Activated naive CD8-positive, alpha-beta T cell treated with anti-CD3 and anti-CD28 coated beads, Interleukin-2, amount 50 U/mL, for 24 hours (primary cell): ENCODE measurements at regions not wholly inside any gene's neighbourhood (a gene's known extent, or its start where the extent isn't known, plus 50 kb on each side); places are given as distances from the start of the nearest gene placed in this dataset.

Experiments used
- ATAC-seq: fragments of 150-1000 bp; cut with Tn5 transposase; one replicate; pipeline ENCODE4 v1.10.0; 2021
- DNase-seq: peaks from one replicate; pipeline ENCODE4 v3.0.0; 2021
- H3K27ac Mint-ChIP-seq: one replicate; pipeline ENCODE4 v1.8.0; 2021; ENCODE audit warnings: mild to moderate bottlenecking, mixed read lengths
- H3K27me3 Mint-ChIP-seq: one replicate; pipeline ENCODE4 v1.8.0; 2021; ENCODE audit warnings: mixed read lengths
- H3K36me3 Mint-ChIP-seq: one replicate; pipeline ENCODE4 v1.8.0; 2021; ENCODE audit warnings: low read depth, mixed read lengths
- H3K4me1 Mint-ChIP-seq: one replicate; pipeline ENCODE4 v1.8.0; 2021; ENCODE audit warnings: mixed read lengths
- H3K4me3 Mint-ChIP-seq: one replicate; pipeline ENCODE4 v1.8.0; 2021; ENCODE audit warnings: mild to moderate bottlenecking, moderate library complexity, mixed read lengths
- H3K9me3 Mint-ChIP-seq: one replicate; pipeline ENCODE4 v1.8.0; 2021; ENCODE audit warnings: mixed read lengths

GRCh38 chr13:58619396-58620113 lies 988.0 kb downstream of the PCDH17 start:
- Mint-ChIP-seq H3K4me3 (no peak overlapping the region), H3K4me1 (no peaks in the 10 kb centered on the region), H3K27me3 (no peaks in the 10 kb centered on the region), H3K27ac (no peak overlapping the region), H3K9me3 (no peaks in the 10 kb centered on the region), H3K36me3 (no peaks in the 10 kb centered on the region)
- DNase-seq: no peak
- no peak for ATAC-seq

- no peak overlapping the region for H3K4me3 Mint-ChIP-seq
- no peak overlapping the region for H3K27ac Mint-ChIP-seq
- DNase-seq: no peak
- H3K27me3 Mint-ChIP-seq: no peaks in the 10 kb centered on the region
- H3K4me1 Mint-ChIP-seq: no peaks in the 10 kb centered on the region
- no peaks in the 10 kb centered on the region for H3K36me3 Mint-ChIP-seq
- no peaks in the 10 kb centered on the region for H3K9me3 Mint-ChIP-seq
- ATAC-seq: no peak
Observed at GRCh38 chr13:58620176-58620575, 988.6 kb downstream of the PCDH17 start.

DNA sequence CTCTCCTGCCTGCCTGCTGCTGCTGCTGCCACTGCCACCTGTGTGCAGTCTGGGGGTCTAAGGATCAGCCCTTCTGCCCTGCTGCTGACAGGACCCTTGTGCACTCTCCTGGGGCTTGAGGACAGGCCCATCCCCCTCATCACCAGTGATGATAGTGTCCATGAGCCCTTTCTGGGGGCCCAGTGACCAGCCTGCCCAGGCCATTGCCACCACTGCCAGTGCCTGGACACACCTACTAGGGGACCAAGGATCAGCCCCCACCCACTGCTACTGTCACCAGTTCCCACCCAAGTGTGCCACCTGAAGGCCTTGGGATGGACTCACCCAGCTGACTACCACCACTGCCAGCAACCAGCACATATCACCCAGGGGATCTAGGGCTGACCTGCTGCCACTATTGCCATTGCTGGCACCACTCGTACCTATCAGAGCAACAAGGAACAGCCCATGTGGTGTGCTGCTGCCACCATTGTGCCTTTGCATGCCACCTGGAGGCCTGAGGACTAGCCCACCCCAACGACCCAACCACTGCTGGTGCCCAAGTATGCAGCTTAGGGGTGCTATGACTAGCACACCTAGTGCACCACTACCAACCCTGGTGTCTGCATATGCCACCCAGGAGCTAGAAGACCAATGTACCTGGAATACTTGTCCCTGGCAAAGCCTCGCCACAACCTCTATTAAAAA lies 994.3 kb downstream of the PCDH17 start:
- H3K36me3 Mint-ChIP-seq: no peaks in the 10 kb centered on the region
- peaks cover 6% of the 10 kb centered on the region for H3K9me3 Mint-ChIP-seq
- ATAC-seq: no peak
- no peak overlapping the region for H3K27ac Mint-ChIP-seq
- no peak overlapping the region for H3K4me3 Mint-ChIP-seq
- DNase-seq: no peak
- no peaks in the 10 kb centered on the region for H3K4me1 Mint-ChIP-seq
- no peaks in the 10 kb centered on the region for H3K27me3 Mint-ChIP-seq

GRCh38 chr13:58630794-58631193 lies 999.2 kb downstream of the PCDH17 start:
- H3K36me3 Mint-ChIP-seq: no peaks in the 10 kb centered on the region
- no peak for ATAC-seq
- DNase-seq: no peak

GRCh38 chr13:58633226-58633625 lies 1001.7 kb downstream of the PCDH17 start:
- peaks cover 6% of the 10 kb centered on the region for H3K9me3 Mint-ChIP-seq
- no peak overlapping the region for H3K27ac Mint-ChIP-seq
- no peaks in the 10 kb centered on the region for H3K36me3 Mint-ChIP-seq
- no peaks in the 10 kb centered on the region for H3K27me3 Mint-ChIP-seq
- ATAC-seq (no peak), DNase-seq (no peak)
- no peak overlapping the region for H3K4me3 Mint-ChIP-seq
- no peaks in the 10 kb centered on the region for H3K4me1 Mint-ChIP-seq

More at GRCh38 chr13:58630794-58631193, 999.2 kb downstream of the PCDH17 start:
- Mint-ChIP-seq H3K9me3 (peaks cover 6% of the 10 kb centered on the region), H3K27me3 (no peaks in the 10 kb centered on the region), H3K4me1 (no peaks in the 10 kb centered on the region), H3K27ac (no peak overlapping the region), H3K4me3 (no peak overlapping the region)

- no peak for DNase-seq
- Mint-ChIP-seq H3K36me3 (no peaks in the 10 kb centered on the region), H3K4me1 (no peaks in the 10 kb centered on the region), H3K4me3 (no peak overlapping the region), H3K9me3 (peaks cover 3% of the 10 kb centered on the region), H3K27ac (no peak overlapping the region), H3K27me3 (no peaks in the 10 kb centered on the region)
- ATAC-seq: no peak
Observed at GRCh38 chr13:58655086-58655485, 1023.5 kb downstream of the PCDH17 start.

DNA sequence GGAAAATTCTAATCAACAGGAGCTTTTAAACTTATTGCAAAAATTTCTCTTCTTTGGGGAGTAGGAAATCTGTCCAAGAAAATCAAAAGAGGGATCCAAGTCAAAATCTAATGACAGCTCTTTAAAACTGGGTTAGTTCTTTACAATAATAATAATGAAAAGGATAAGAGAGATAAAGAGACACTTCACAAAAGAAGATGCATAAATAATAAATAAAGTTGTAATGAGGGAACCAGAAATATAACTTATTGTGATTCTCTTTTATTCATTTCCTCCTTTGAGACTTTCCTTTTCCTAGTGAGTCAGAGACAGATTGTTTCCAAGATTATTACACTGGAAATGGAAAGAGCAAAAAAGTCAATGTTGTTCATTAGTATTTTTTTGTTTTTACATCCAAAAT lies 1029.3 kb downstream of the PCDH17 start:
- Mint-ChIP-seq H3K27ac (no peak overlapping the region), H3K36me3 (no peaks in the 10 kb centered on the region), H3K4me3 (no peak overlapping the region), H3K9me3 (peaks cover 9% of the 10 kb centered on the region), H3K4me1 (no peaks in the 10 kb centered on the region), H3K27me3 (no peaks in the 10 kb centered on the region)
- DNase-seq (no peak), ATAC-seq (no peak)

- H3K4me1 Mint-ChIP-seq: no peaks in the 10 kb centered on the region
- no peaks in the 10 kb centered on the region for H3K36me3 Mint-ChIP-seq
- ATAC-seq (no peak), DNase-seq (no peak)
- no peak overlapping the region for H3K4me3 Mint-ChIP-seq
- peaks cover 6% of the 10 kb centered on the region for H3K9me3 Mint-ChIP-seq
- no peaks in the 10 kb centered on the region for H3K27me3 Mint-ChIP-seq
- H3K27ac Mint-ChIP-seq: no peak overlapping the region
Observed at GRCh38 chr13:58666331-58666730, 1034.8 kb downstream of the PCDH17 start.

GRCh38 chr13:58667096-58667495 lies 1035.6 kb downstream of the PCDH17 start:
- Mint-ChIP-seq H3K9me3 (peaks cover 6% of the 10 kb centered on the region), H3K27me3 (no peaks in the 10 kb centered on the region), H3K27ac (no peak overlapping the region), H3K4me1 (no peaks in the 10 kb centered on the region), H3K4me3 (no peak overlapping the region), H3K36me3 (no peaks in the 10 kb centered on the region)
- ATAC-seq (no peak), DNase-seq (no peak)

DNA sequence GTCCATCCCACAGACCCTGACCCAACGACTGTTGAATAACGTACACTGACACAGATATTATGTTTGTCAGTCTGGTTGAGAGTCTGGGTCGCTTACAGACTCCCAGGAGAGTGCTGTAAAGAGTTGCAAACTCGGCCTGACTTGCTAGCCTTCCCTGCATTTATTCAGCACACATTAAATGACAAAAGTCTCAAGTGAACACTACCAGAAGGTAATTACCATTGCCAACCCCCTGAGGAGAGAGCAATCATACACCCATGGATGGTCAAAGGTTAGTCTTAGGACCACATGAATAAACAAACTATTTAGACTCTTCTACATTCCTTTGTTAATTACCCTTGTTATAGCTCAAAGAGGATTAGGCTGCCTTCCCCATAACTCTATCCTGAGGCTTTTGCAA lies 1048.6 kb downstream of the PCDH17 start:
- no peaks in the 10 kb centered on the region for H3K4me1 Mint-ChIP-seq
- no peak overlapping the region for H3K27ac Mint-ChIP-seq
- H3K4me3 Mint-ChIP-seq: no peak overlapping the region
- peaks cover 3% of the 10 kb centered on the region for H3K9me3 Mint-ChIP-seq
- DNase-seq (no peak), ATAC-seq (no peak)
- H3K36me3 Mint-ChIP-seq: no peaks in the 10 kb centered on the region
- no peaks in the 10 kb centered on the region for H3K27me3 Mint-ChIP-seq

DNA sequence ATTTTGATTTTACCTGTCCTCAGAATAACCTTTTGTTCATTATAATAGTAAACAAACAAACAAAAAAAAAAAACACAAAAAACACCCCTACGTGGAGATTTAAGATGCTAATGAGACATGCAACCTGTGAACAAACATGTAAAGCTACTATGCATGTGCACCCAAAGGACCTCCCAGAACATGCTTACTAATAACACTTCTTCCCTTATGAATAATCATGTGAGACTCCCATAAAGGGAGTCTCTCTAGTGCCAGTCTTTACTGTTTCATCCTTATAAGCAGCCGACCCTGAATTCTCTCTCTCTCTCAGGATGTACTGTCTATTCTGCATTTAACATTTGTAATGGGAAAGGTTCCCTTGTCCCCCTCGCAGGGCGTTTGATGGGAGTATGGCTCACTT lies 1051.1 kb downstream of the PCDH17 start:
- H3K36me3 Mint-ChIP-seq: no peaks in the 10 kb centered on the region
- ATAC-seq: no peak
- no peaks in the 10 kb centered on the region for H3K4me1 Mint-ChIP-seq
- no peak for DNase-seq
- H3K4me3 Mint-ChIP-seq: no peak overlapping the region
- peaks cover 10% of the 10 kb centered on the region for H3K9me3 Mint-ChIP-seq
- no peaks in the 10 kb centered on the region for H3K27me3 Mint-ChIP-seq
- no peak overlapping the region for H3K27ac Mint-ChIP-seq

DNA sequence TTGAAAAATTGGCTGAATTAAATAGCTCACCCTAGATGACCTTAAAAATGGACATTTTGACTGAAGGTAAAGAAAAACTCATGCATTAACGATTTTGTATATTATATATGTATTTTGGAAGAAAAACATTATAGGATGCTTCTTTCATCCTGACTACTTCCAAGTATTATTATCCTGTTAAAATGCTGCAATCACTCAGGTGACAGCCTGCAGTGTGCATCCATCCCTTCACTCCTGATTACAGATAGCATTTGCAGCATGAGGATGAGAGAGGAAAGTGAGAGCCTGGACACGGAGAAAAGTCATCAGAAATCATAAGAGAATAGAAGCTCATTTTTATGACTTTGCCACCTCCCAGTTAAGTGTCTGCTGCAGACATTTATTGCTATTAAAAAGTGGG lies 1055.6 kb downstream of the PCDH17 start:
- Mint-ChIP-seq H3K9me3 (peaks cover 22% of the 10 kb centered on the region), H3K27me3 (no peaks in the 10 kb centered on the region), H3K4me3 (no peak overlapping the region), H3K4me1 (no peaks in the 10 kb centered on the region), H3K27ac (no peak overlapping the region), H3K36me3 (no peaks in the 10 kb centered on the region)
- no peak for ATAC-seq
- no peak for DNase-seq

GRCh38 chr13:58698531-58698930 lies 1067.0 kb downstream of the PCDH17 start:
- H3K36me3 Mint-ChIP-seq: no peaks in the 10 kb centered on the region
- H3K4me1 Mint-ChIP-seq: no peaks in the 10 kb centered on the region
- ATAC-seq (no peak), DNase-seq (no peak)
- no peak overlapping the region for H3K4me3 Mint-ChIP-seq
- no peaks in the 10 kb centered on the region for H3K27me3 Mint-ChIP-seq
- H3K9me3 Mint-ChIP-seq: peaks cover 16% of the 10 kb centered on the region
- no peak overlapping the region for H3K27ac Mint-ChIP-seq

GRCh38 chr13:58704953-58705352 lies 1073.4 kb downstream of the PCDH17 start:
- H3K9me3 Mint-ChIP-seq: peaks cover 19% of the 10 kb centered on the region
- no peaks in the 10 kb centered on the region for H3K4me1 Mint-ChIP-seq
- H3K36me3 Mint-ChIP-seq: no peaks in the 10 kb centered on the region
- no peak overlapping the region for H3K4me3 Mint-ChIP-seq
- no peak overlapping the region for H3K27ac Mint-ChIP-seq
- DNase-seq: no peak
- no peaks in the 10 kb centered on the region for H3K27me3 Mint-ChIP-seq
- no peak for ATAC-seq

DNA sequence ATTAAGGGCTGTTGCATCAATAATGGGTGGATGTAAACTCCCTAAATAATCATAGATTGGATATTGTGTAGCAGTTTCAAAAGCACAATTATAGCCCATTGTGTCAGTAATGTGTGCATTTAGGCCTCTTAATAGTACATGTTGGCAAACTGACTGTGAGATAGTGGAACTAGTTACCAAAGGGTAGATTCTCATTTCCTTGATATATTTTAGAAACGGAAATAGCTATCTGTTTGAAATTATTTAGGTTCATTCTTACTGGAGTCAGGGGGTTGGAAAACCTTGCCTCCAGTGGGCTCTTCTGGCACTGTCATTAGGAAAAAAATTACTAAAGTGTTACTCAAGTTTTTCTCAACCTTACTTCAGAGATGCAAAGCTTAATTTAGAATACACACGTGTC lies 1074.9 kb downstream of the PCDH17 start:
- no peak overlapping the region for H3K4me3 Mint-ChIP-seq
- H3K4me1 Mint-ChIP-seq: no peaks in the 10 kb centered on the region
- H3K36me3 Mint-ChIP-seq: no peaks in the 10 kb centered on the region
- DNase-seq (no peak), ATAC-seq (no peak)
- H3K27me3 Mint-ChIP-seq: no peaks in the 10 kb centered on the region
- peaks cover 26% of the 10 kb centered on the region for H3K9me3 Mint-ChIP-seq
- no peak overlapping the region for H3K27ac Mint-ChIP-seq
